ENCODE measurements at regions not wholly inside any gene's neighbourhood (a gene's known extent, or its start where the extent isn't known, plus 50 kb on each side); places are given as distances from the start of the nearest gene placed in this dataset.
A peak's percentile ranks its signal among the peaks of the same experiment; 100 is the strongest.
"Not testable (repeated sequence)": the region's sequence is repeated elsewhere in the genome, so short reads cannot be mapped to it uniquely, and the experiment has no call there.

- DNase-seq = no peak
These were observed 97.1 kb downstream of the PLPPR4 start for GRCh38 chr1:99361406-99361805.

GRCh38 chr1:99363531-99363930 is 99.2 kb downstream of the PLPPR4 start:
- no peak for DNase-seq

- no peak for DNase-seq
These were observed 100.8 kb downstream of the PLPPR4 start for GRCh38 chr1:99365141-99365540.

GRCh38 chr1:99365545-99365944 is 101.3 kb downstream of the PLPPR4 start:
- DNase-seq = no peak

GRCh38 chr1:99369154-99369553 is 104.9 kb downstream of the PLPPR4 start:
- no peak for DNase-seq

GRCh38 chr1:99370476-99370875 is 106.2 kb downstream of the PLPPR4 start:
- DNase-seq = no peak

GRCh38 chr1:99371413-99371812 is 107.1 kb downstream of the PLPPR4 start:
- no peak for DNase-seq

- no peak for DNase-seq
These were observed 109.8 kb downstream of the PLPPR4 start for GRCh38 chr1:99374109-99374508.

- DNase-seq = not testable (repeated sequence)
These were observed 110.4 kb downstream of the PLPPR4 start for GRCh38 chr1:99374693-99375092.

GRCh38 chr1:99384021-99384420 is 119.7 kb downstream of the PLPPR4 start:
- DNase-seq = no peak

- no peak for DNase-seq
These were observed 121.6 kb downstream of the PLPPR4 start for GRCh38 chr1:99385852-99386251.

GRCh38 chr1:99396389-99396788 is 132.1 kb downstream of the PLPPR4 start:
- no peak for DNase-seq

GRCh38 chr1:99397029-99397428 is 132.7 kb downstream of the PLPPR4 start:
- no peak for DNase-seq

GRCh38 chr1:99397863-99398262 is 133.6 kb downstream of the PLPPR4 start:
- no peak for DNase-seq

- DNase-seq = not testable (repeated sequence)
These were observed 137.3 kb downstream of the PLPPR4 start for GRCh38 chr1:99401556-99401955.

- not testable (repeated sequence) for DNase-seq
These were observed 140.1 kb downstream of the PLPPR4 start for GRCh38 chr1:99404399-99404798.

GRCh38 chr1:99405325-99405724 is 141.0 kb downstream of the PLPPR4 start:
- not testable (repeated sequence) for DNase-seq

GRCh38 chr1:99407018-99407417 is 142.7 kb downstream of the PLPPR4 start:
- DNase-seq = no peak

- DNase-seq = no peak
These were observed 159.8 kb downstream of the PLPPR4 start for GRCh38 chr1:99424087-99424486.

GRCh38 chr1:99429754-99430153 is 165.5 kb downstream of the PLPPR4 start:
- no peak for DNase-seq

- no peak for DNase-seq
These were observed 174.5 kb downstream of the PLPPR4 start for GRCh38 chr1:99438656-99439230.

GRCh38 chr1:99439433-99440075 is 175.3 kb downstream of the PLPPR4 start:
- DNase-seq = no peak

- peak; percentile 19 for DNase-seq
These were observed 177.2 kb downstream of the PLPPR4 start for GRCh38 chr1:99441299-99442095.

Data from activated CD4-positive, alpha-beta T cell treated with anti-CD3 and anti-CD28 coated beads, Interleukin-10, Interleukin-2, amounts not matched to agents 100 ng/mL and 50 ng/mL, durations not matched to agents 16 hours and 8 hours (primary cell).